ENCODE measurements at regions not wholly inside any gene's neighbourhood (a gene's known extent, or its start where the extent isn't known, plus 50 kb on each side); places are given as distances from the start of the nearest gene placed in this dataset.

DNA sequence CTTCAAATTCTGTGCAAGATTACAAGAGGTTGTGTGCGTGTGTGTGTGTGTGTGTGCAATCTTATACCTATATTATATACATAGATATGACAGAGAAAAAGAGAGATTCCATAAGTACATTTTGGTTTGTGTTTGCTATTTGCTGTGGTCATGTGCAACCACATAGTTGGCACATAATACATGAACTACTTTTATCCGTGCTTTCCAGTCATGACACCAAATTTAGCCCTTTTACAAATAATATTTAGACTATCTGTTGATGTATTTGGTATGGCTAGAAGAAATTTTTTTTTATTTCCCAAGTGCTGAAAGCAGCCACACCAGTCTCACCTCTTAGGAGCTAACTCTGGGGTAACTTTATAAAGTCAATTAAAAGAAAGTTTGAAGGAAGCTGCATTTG lies 63.5 kb upstream of the EGFR start:
- H3K27ac ChIP-seq, result no peak overlapping the region
- TF ChIP-seq, protein P1, sequence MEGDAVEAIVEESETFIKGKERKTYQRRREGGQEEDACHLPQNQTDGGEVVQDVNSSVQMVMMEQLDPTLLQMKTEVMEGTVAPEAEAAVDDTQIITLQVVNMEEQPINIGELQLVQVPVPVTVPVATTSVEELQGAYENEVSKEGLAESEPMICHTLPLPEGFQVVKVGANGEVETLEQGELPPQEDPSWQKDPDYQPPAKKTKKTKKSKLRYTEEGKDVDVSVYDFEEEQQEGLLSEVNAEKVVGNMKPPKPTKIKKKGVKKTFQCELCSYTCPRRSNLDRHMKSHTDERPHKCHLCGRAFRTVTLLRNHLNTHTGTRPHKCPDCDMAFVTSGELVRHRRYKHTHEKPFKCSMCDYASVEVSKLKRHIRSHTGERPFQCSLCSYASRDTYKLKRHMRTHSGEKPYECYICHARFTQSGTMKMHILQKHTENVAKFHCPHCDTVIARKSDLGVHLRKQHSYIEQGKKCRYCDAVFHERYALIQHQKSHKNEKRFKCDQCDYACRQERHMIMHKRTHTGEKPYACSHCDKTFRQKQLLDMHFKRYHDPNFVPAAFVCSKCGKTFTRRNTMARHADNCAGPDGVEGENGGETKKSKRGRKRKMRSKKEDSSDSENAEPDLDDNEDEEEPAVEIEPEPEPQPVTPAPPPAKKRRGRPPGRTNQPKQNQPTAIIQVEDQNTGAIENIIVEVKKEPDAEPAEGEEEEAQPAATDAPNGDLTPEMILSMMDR (conservative IDR thresholded peaks at IDR 0.05), result no peak

- H3K27ac ChIP-seq, result no peak overlapping the region
- TF ChIP-seq, protein P1 (conservative IDR thresholded peaks at IDR 0.05), result no peak
Observed at GRCh38 chr7:54955696-54956420, 63.0 kb upstream of the EGFR start.

- H3K27ac ChIP-seq, result no peak overlapping the region
- TF ChIP-seq, protein P1 (conservative IDR thresholded peaks at IDR 0.05), result no peak
Observed at GRCh38 chr7:54956865-54957264, 62.0 kb upstream of the EGFR start.

- no peak overlapping the region for H3K27ac ChIP-seq
- TF ChIP-seq, protein P1 (conservative IDR thresholded peaks at IDR 0.05), result no peak
Observed at GRCh38 chr7:54960517-54960916, 58.3 kb upstream of the EGFR start.

DNA sequence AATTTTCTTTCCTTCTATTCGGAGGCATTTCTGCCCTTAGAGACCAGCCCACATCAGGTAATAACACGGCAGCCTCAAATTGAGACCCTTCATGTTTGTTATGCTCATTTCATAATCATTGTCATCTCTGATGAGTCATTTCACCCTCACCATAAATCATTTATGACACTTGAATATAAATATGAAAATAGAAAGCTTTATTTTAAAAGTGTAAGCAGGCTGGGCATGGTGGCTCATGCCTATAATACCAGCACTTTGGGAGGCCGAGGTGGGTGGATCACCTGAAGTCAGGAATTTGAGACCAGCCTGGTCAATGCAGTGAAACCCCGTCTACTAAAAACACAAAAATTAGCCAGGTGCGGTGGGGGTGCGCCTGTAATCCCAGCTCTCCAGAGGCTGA lies 57.4 kb upstream of the EGFR start:
- H3K27ac ChIP-seq, result no peak overlapping the region
- TF ChIP-seq, protein P1 (conservative IDR thresholded peaks at IDR 0.05), result no peak

DNA sequence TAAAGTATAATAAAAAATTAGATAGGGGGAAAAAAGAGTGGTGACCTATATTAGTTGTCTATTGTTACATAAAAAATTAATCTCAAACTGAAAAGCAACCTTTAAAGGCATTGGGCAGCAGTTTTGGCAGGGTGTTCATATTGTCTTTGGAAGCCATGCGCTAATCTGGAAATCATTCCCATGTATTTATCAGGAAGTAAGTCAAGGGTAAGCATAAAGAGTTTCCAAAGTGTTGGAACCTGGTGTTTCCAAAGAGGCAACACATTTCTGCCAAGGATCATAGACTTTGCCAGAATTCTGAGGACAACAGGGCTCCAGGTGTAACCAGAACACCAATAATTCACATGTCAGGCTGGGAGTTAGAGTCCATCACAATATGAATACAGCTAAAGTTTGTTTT lies 55.7 kb upstream of the EGFR start:
- TF ChIP-seq, protein P1 (conservative IDR thresholded peaks at IDR 0.05), result no peak
- H3K27ac ChIP-seq, result no peak overlapping the region

DNA sequence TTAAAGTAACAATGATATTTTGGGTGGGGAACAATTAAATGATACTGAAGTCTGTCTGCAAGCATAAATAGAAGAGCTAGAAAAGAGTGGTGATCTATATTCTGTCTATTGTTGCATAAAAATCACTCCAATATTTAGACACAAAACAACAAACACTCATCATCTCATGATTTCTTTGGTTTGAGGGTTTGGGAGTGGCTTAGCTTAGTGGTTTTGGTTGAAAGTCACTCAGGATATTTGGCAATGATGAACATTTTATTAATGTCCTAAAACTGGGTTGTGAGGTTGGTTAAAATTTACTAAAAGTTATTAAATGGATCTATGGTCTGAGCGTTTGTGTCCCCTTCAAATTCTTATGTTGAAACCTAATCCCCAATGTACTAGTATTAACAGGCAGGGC lies 54.7 kb upstream of the EGFR start:
- H3K27ac ChIP-seq, result no peak overlapping the region

More for the DNA sequence above, 54.7 kb upstream of the EGFR start:
- TF ChIP-seq, protein P1 (conservative IDR thresholded peaks at IDR 0.05), result no peak

Measured in VCaP (cell line).